ENCODE measurements at regions not wholly inside any gene's neighbourhood (a gene's known extent, or its start where the extent isn't known, plus 50 kb on each side); places are given as distances from the start of the nearest gene placed in this dataset.
A peak's percentile ranks its signal among the peaks of the same experiment; 100 is the strongest.

GRCh38 chr18:41858761-41859555 lies 96.1 kb upstream of the PIK3C3 start:
- Histone ChIP-seq H4K20me1 (ENCODE audit: low read depth) (no peaks in the 10 kb centered on the region), H3K27ac (no peak overlapping the region), H3K4me2 (no peak overlapping the region), H3K79me2 (ENCODE audit: low read depth) (no peaks in the 10 kb centered on the region), H3K36me3 (no peaks in the 10 kb centered on the region), H3K4me1 (peaks cover 14% of the 10 kb centered on the region), H3F3A (ENCODE audit: low read depth) (no peaks in the 10 kb centered on the region), H2AFZ (replicated peaks) (no peak overlapping the region), H3K4me3 (no peak overlapping the region), H3K9me3 (ENCODE audit: low read depth) (no peaks in the 10 kb centered on the region), H3K27me3 (no peaks in the 10 kb centered on the region), H3K9ac (no peak overlapping the region)
- Mint-ChIP-seq H3K4me1 (peaks cover 40% of the 10 kb centered on the region), H3K36me3 (no peaks in the 10 kb centered on the region), H3K27me3 (ENCODE audit: insufficient read depth, low read depth) (peaks cover 7% of the 10 kb centered on the region), H3K9me3 (peaks cover 2% of the 10 kb centered on the region), H3K27ac (no peak overlapping the region), H3K4me3 (no peak overlapping the region)
- DNase-seq (ENCODE audit: low spot score) = no peak
- no peak for TF ChIP-seq CTCF (IDR thresholded peaks at IDR 0.05)
- no peak for TF ChIP-seq EZH2 (IDR thresholded peaks at IDR 0.05)
- no peak for TF ChIP-seq EZH2phosphoT487 (IDR thresholded peaks at IDR 0.05)

GRCh38 chr18:41853280-41853679 lies 101.8 kb upstream of the PIK3C3 start:
- Histone ChIP-seq H3K36me3 (no peaks in the 10 kb centered on the region), H3K79me2 (ENCODE audit: low read depth) (no peaks in the 10 kb centered on the region), H4K20me1 (ENCODE audit: low read depth) (no peaks in the 10 kb centered on the region), H3K27ac (no peak overlapping the region), H3K9me3 (ENCODE audit: low read depth) (no peaks in the 10 kb centered on the region), H3K4me1 (peaks cover 7% of the 10 kb centered on the region), H3K9ac (no peak overlapping the region), H2AFZ (replicated peaks) (peak overlapping the region; percentile 55), H3K4me3 (no peak overlapping the region), H3K4me2 (peak overlapping the region; percentile 7), H3F3A (ENCODE audit: low read depth) (no peaks in the 10 kb centered on the region), H3K27me3 (no peaks in the 10 kb centered on the region)
- Mint-ChIP-seq H3K36me3 (no peaks in the 10 kb centered on the region), H3K27me3 (ENCODE audit: insufficient read depth, low read depth) (peaks cover 2% of the 10 kb centered on the region), H3K27ac (no peak overlapping the region), H3K9me3 (peaks cover 5% of the 10 kb centered on the region), H3K4me3 (no peak overlapping the region), H3K4me1 (peaks cover 6% of the 10 kb centered on the region)
- TF ChIP-seq EZH2 (IDR thresholded peaks at IDR 0.05) (no peak), CTCF (IDR thresholded peaks at IDR 0.05) (no peak), EZH2phosphoT487 (IDR thresholded peaks at IDR 0.05) (no peak)
- no peak for DNase-seq (ENCODE audit: low spot score)

GRCh38 chr18:41850781-41851180 lies 104.3 kb upstream of the PIK3C3 start:
- no peak for DNase-seq (ENCODE audit: low spot score)
- Histone ChIP-seq H2AFZ (replicated peaks) (peak overlapping the region; percentile 52), H3K36me3 (no peaks in the 10 kb centered on the region), H3K27ac (no peak overlapping the region), H3K9me3 (ENCODE audit: low read depth) (no peaks in the 10 kb centered on the region), H3F3A (ENCODE audit: low read depth) (no peaks in the 10 kb centered on the region), H3K79me2 (ENCODE audit: low read depth) (no peaks in the 10 kb centered on the region), H3K4me2 (no peak overlapping the region), H3K4me3 (no peak overlapping the region), H3K4me1 (peaks cover 9% of the 10 kb centered on the region), H3K27me3 (no peaks in the 10 kb centered on the region), H4K20me1 (ENCODE audit: low read depth) (no peaks in the 10 kb centered on the region), H3K9ac (no peak overlapping the region)
- H3K4me1 Mint-ChIP-seq = peaks cover 3% of the 10 kb centered on the region
- H3K27me3 Mint-ChIP-seq (ENCODE audit: insufficient read depth, low read depth) = no peaks in the 10 kb centered on the region
- H3K36me3 Mint-ChIP-seq = no peaks in the 10 kb centered on the region
- H3K27ac Mint-ChIP-seq = no peak overlapping the region
- TF ChIP-seq EZH2 (IDR thresholded peaks at IDR 0.05) (no peak), CTCF (IDR thresholded peaks at IDR 0.05) (no peak), EZH2phosphoT487 (IDR thresholded peaks at IDR 0.05) (no peak)
- H3K9me3 Mint-ChIP-seq = peaks cover 8% of the 10 kb centered on the region
- no peak overlapping the region for H3K4me3 Mint-ChIP-seq
